ENCODE measurements at regions not wholly inside any gene's neighbourhood (a gene's known extent, or its start where the extent isn't known, plus 50 kb on each side); places are given as distances from the start of the nearest gene placed in this dataset.

- H4K20me1 ChIP-seq (replicated peaks; ENCODE audit: control insufficient read depth, insufficient read depth, low read length): no peaks in the 10 kb centered on the region
- no peak for ATAC-seq
- intact Hi-C loops (cut with micrococcal nuclease) (no loop called here), in situ Hi-C loops (cut with MboI) (no loop called here)
- no peak for FAIRE-seq
- H3K4me2 ChIP-seq (ENCODE audit: insufficient read depth, low read length): no peak overlapping the region
- no peaks in the 10 kb centered on the region for H3K9me1 ChIP-seq (ENCODE audit: control insufficient read depth, insufficient read depth, low read length)
- H2AFZ ChIP-seq (ENCODE audit: low read depth, low read length): no peak overlapping the region
- no peaks in the 10 kb centered on the region for H3K9me3 ChIP-seq (replicated peaks; ENCODE audit: control insufficient read depth, insufficient read depth, low read depth, low read length)
- ChIA-PET POLR2A (no interaction called here), CTCF (ENCODE audit: low intra/inter-chr PET ratio) (no interaction called here)
- no peak overlapping the region for H3K4me3 ChIP-seq
- BruUV-seq (replicated peaks): no TSS peak
- 0% methylated on average over 3 of the region's 4 CpGs for WGBS (ENCODE audit: insufficient coverage, low coverage, missing lambda C conversion rate)
- no peak overlapping the region for H3K27ac ChIP-seq (ENCODE audit: extremely low read depth, low read depth, low read length)
- H3K4me1 ChIP-seq (replicated peaks in 1 of 2; ENCODE audit: control insufficient read depth in 2 of 2, insufficient read depth in 2 of 2, low read length in 2 of 2): no peaks in the 10 kb centered on the region
- no peaks in the 10 kb centered on the region for H3K27me3 ChIP-seq (ENCODE audit: control insufficient read depth in 2 of 2, insufficient read depth in 2 of 2, low read length in 2 of 2)
- H3K9ac ChIP-seq (ENCODE audit: insufficient read depth in 1 of 2, low read depth in 2 of 2, low read length in 2 of 2): no peak overlapping the region
- no peaks in the 10 kb centered on the region for H3K36me3 ChIP-seq (ENCODE audit: control insufficient read depth, insufficient read depth, low read length)
- DNase-seq (ENCODE audit: extremely low read depth in 1 of 4, low spot score in 3 of 4): no peak
- H3K79me2 ChIP-seq (ENCODE audit: control insufficient read depth, insufficient read depth, low read length): no peaks in the 10 kb centered on the region
- TF ChIP-seq ETS2 (tag; IDR thresholded peaks at IDR 0.05; ENCODE audit: borderline replicate concordance, poor library complexity, severe bottlenecking) (no peak), ZNF785 (CRISPR knock-in tag; IDR thresholded peaks at IDR 0.05) (no peak), RB1 (IDR thresholded peaks at IDR 0.05; ENCODE audit: low read depth) (no peak), HNRNPK (IDR thresholded peaks at IDR 0.05; ENCODE audit: low read depth, low read length, poor library complexity, severe bottlenecking) (no peak), KDM5B (IDR thresholded peaks at IDR 0.05; ENCODE audit: insufficient replicate concordance, low read depth, low read length) (no peak), KDM2B (CRISPR knock-in tag; IDR thresholded peaks at IDR 0.05) (no peak), FOXA1 (IDR thresholded peaks at IDR 0.05; ENCODE audit: borderline replicate concordance) (no peak), RREB1 (CRISPR knock-in tag; IDR thresholded peaks at IDR 0.05) (no peak), FOXA3 (CRISPR knock-in tag; conservative IDR thresholded peaks at IDR 0.05 in 1 of 2, IDR thresholded peaks at IDR 0.05 in 1 of 2) (no peak), ZNF740 (CRISPR knock-in tag; IDR thresholded peaks at IDR 0.05) (no peak), ZNF740 (tag; IDR thresholded peaks at IDR 0.05) (no peak), KLF6 (CRISPR knock-in tag; IDR thresholded peaks at IDR 0.05; ENCODE audit: borderline replicate concordance) (no peak), ZNF699 (CRISPR knock-in tag; IDR thresholded peaks at IDR 0.05; ENCODE audit: insufficient replicate concordance) (no peak)
- TF ChIP-seq, protein P1, sequence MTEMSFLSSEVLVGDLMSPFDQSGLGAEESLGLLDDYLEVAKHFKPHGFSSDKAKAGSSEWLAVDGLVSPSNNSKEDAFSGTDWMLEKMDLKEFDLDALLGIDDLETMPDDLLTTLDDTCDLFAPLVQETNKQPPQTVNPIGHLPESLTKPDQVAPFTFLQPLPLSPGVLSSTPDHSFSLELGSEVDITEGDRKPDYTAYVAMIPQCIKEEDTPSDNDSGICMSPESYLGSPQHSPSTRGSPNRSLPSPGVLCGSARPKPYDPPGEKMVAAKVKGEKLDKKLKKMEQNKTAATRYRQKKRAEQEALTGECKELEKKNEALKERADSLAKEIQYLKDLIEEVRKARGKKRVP (CRISPR knock-in tag; IDR thresholded peaks at IDR 0.05): no peak
These were observed 167.8 kb downstream of the RASEF start for GRCh38 chr9:82894961-82895821.

All from K562 (cell line).